Right atrium auricular region (tissue), 2 donors: ENCODE measurements at regions not wholly inside any gene's neighbourhood (a gene's known extent, or its start where the extent isn't known, plus 50 kb on each side); places are given as distances from the start of the nearest gene placed in this dataset.
A peak's percentile ranks its signal among the peaks of the same experiment; 100 is the strongest.

Source experiments
- DNase-seq: peaks from one replicate; pipeline ENCODE4 v3.0.0-alpha.2; 2019; ENCODE audit warnings: low spot score
- H3K27ac ChIP-seq, 2 donors: fragments of 200-600 bp; sonication (generic); 1 replicate in 1 of 2; 2 replicates in 1 of 2; pipeline ENCODE4 v1.5.1; 2016 to 2019
- H3K27me3 ChIP-seq, 2 donors: fragments of 200-600 bp; sonication (generic); one replicate each; pipeline versions ENCODE4 v1.5.1 to v1.6.0; 2017 to 2019
- H3K36me3 ChIP-seq: fragments of 200-600 bp; sonication (generic); one replicate; pipeline ENCODE4 v1.5.1; 2016
- H3K4me1 ChIP-seq, 2 donors: fragments of 200-600 bp; sonication (generic); one replicate each; pipeline versions ENCODE4 v1.5.1 to v1.6.0; 2017 to 2019
- H3K4me3 ChIP-seq, 2 donors: fragments of 200-600 bp; sonication (generic); 1 replicate in 1 of 2; 2 replicates in 1 of 2; pipeline ENCODE4 v1.5.1; 2017 to 2019; ENCODE audit warnings: mild to moderate bottlenecking in 1 of 2, moderate library complexity in 1 of 2
- H3K9me3 ChIP-seq, 2 donors: fragments of 200-600 bp; sonication (generic); one replicate each; pipeline ENCODE4 v1.5.1; 2019
- TF ChIP-seq, protein P1 (sequence below), 2 donors: fragments of 200-600 bp; sonication (generic); IDR thresholded peaks; one replicate each; pipeline ENCODE4 v1.5.1; 2019; ENCODE audit warnings: antibody characterized with exemption in 2 of 2

DNA sequence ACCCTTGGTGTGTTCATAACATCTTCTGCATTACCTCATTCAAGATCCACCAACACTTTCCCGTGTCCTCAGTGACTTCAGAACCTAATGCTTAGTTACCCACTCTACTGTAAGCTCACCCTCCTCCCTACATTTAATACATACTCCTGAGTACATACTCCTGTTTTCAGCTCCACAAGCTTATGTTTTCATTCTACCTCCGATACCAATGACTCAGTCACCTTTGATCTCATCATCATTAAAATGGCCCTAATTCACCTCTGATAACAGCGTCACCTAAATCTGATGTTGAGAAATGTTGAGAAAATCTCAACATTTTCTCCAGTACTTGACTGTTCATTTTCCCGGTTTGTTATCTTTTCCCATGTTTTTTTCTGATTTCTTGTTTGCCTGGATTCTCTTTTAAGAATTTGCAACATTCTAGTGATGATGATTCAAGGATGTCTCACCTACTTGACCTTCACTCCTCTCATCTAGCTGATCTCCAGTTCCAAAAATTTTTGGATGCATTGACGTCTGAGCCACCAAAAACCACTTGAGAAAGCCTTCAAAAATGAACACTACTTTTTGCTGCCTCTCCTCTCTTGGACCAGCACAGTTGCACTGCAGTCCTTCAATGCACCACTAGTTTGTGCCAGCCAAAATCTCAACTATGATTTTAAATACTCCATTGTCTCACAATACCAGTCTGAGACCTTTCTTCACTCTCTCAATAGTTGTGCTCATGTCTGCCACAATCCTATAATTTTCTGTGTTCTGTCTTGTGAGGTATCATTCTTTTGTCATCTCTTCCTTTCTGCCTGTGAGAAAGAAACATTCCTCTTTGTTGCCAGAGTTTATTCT lies 220.7 kb upstream of the SEMA6D start:
- Histone ChIP-seq H3K27me3 (no peaks in the 10 kb centered on the region), H3K4me1 (no peaks in the 10 kb centered on the region), H3K36me3 (no peaks in the 10 kb centered on the region), H3K9me3 (no peaks in the 10 kb centered on the region), H3K27ac (no peak overlapping the region), H3K4me3 (no peak overlapping the region)
- TF ChIP-seq, protein P1, sequence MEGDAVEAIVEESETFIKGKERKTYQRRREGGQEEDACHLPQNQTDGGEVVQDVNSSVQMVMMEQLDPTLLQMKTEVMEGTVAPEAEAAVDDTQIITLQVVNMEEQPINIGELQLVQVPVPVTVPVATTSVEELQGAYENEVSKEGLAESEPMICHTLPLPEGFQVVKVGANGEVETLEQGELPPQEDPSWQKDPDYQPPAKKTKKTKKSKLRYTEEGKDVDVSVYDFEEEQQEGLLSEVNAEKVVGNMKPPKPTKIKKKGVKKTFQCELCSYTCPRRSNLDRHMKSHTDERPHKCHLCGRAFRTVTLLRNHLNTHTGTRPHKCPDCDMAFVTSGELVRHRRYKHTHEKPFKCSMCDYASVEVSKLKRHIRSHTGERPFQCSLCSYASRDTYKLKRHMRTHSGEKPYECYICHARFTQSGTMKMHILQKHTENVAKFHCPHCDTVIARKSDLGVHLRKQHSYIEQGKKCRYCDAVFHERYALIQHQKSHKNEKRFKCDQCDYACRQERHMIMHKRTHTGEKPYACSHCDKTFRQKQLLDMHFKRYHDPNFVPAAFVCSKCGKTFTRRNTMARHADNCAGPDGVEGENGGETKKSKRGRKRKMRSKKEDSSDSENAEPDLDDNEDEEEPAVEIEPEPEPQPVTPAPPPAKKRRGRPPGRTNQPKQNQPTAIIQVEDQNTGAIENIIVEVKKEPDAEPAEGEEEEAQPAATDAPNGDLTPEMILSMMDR (IDR thresholded peaks at IDR 0.05): peak in 1 of 2 donors; percentile 10
- DNase-seq: no peak

DNA sequence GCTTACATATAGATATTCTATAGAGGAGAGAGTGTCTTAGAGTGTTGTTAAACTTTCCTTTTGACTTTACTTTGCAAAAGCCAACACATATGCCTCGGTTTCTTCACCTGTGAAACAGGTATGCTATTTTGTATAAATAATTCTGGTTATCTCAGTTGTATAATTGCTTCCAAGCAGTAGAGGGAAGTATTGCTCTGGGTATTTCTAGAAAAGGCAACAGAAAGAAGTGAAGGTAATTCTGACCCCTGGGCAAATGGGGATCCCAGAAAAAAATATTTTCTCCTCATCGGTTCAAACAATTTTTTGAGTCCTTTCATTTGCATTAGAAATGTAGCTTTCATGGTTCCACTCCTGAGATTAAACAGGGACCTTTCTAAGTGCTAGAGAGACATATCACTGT lies 216.5 kb upstream of the SEMA6D start:
- no peaks in the 10 kb centered on the region for H3K27me3 ChIP-seq
- H3K9me3 ChIP-seq: no peaks in the 10 kb centered on the region
- no peak overlapping the region for H3K4me3 ChIP-seq
- H3K36me3 ChIP-seq: no peaks in the 10 kb centered on the region
- H3K27ac ChIP-seq: no peak overlapping the region
- H3K4me1 ChIP-seq: peaks cover 0 to 18% of the 10 kb centered on the region in 2 donors
- DNase-seq: no peak
- TF ChIP-seq, protein P1 (IDR thresholded peaks at IDR 0.05): peak in 1 of 2 donors; percentile 43

- no peak for DNase-seq
- H3K4me3 ChIP-seq: no peak overlapping the region
- peaks cover 0 to 30% of the 10 kb centered on the region in 2 donors for H3K4me1 ChIP-seq
- TF ChIP-seq, protein P1 (IDR thresholded peaks at IDR 0.05): no peak
- no peaks in the 10 kb centered on the region for H3K9me3 ChIP-seq
- H3K27ac ChIP-seq: no peak overlapping the region
- H3K27me3 ChIP-seq: no peaks in the 10 kb centered on the region
- H3K36me3 ChIP-seq: no peaks in the 10 kb centered on the region
Observed at GRCh38 chr15:47502041-47502440, 215.3 kb upstream of the SEMA6D start.

GRCh38 chr15:47503876-47504275 lies 213.4 kb upstream of the SEMA6D start:
- H3K9me3 ChIP-seq: no peaks in the 10 kb centered on the region
- H3K4me3 ChIP-seq: no peak overlapping the region
- H3K27ac ChIP-seq: no peak overlapping the region
- peaks cover 0 to 32% of the 10 kb centered on the region in 2 donors for H3K4me1 ChIP-seq
- H3K27me3 ChIP-seq: no peaks in the 10 kb centered on the region
- DNase-seq: no peak
- TF ChIP-seq, protein P1 (IDR thresholded peaks at IDR 0.05): no peak
- no peaks in the 10 kb centered on the region for H3K36me3 ChIP-seq

- Histone ChIP-seq H3K27me3 (no peaks in the 10 kb centered on the region), H3K27ac (peak overlapping the region; percentile 40 to 73), H3K4me1 (peaks cover 0 to 32% of the 10 kb centered on the region in 2 donors), H3K9me3 (no peaks in the 10 kb centered on the region), H3K36me3 (no peaks in the 10 kb centered on the region), H3K4me3 (no peak overlapping the region)
- TF ChIP-seq, protein P1 (IDR thresholded peaks at IDR 0.05): no peak
- no peak for DNase-seq
Observed at GRCh38 chr15:47504624-47505256, 212.6 kb upstream of the SEMA6D start.
